ENCODE measurements at regions not wholly inside any gene's neighbourhood (a gene's known extent, or its start where the extent isn't known, plus 50 kb on each side); places are given as distances from the start of the nearest gene placed in this dataset.

- Histone ChIP-seq H3K36me3 (no peaks in the 10 kb centered on the region), H3K27ac (no peak overlapping the region), H3K4me1 (ENCODE audit: low read depth) (no peaks in the 10 kb centered on the region), H3K27me3 (no peaks in the 10 kb centered on the region), H3K4me3 (no peak overlapping the region), H3K9me3 (ENCODE audit: low read depth) (no peaks in the 10 kb centered on the region)
- DNase-seq (ENCODE audit: low read depth in 1 of 2, low spot score in 1 of 2): no peak
- TF ChIP-seq CTCF (IDR thresholded peaks at IDR 0.05; ENCODE audit: low read depth, low read length): no peak
Observed at GRCh38 chr4:54793856-54794422, 136.2 kb downstream of the KIT start.

Data from cardiac muscle cell (in vitro differentiated cells and primary cell).